Thymus (tissue), 11 donors: ENCODE measurements at regions not wholly inside any gene's neighbourhood (a gene's known extent, or its start where the extent isn't known, plus 50 kb on each side); places are given as distances from the start of the nearest gene placed in this dataset.

Source experiments
- DNase-seq, 9 donors: peaks; one replicate each; pipeline ENCODE4 v3.0.0-alpha.2; 2013; ENCODE audit warnings: low spot score in 9 of 9, low read depth in 6 of 9, missing footprints in 1 of 9
- H3K27ac ChIP-seq, 2 donors: one replicate each; pipeline ENCODE4 v1.5.1; 2013; ENCODE audit warnings: control low read depth in 1 of 2, low read depth in 1 of 2, low read length in 1 of 2, mild to moderate bottlenecking in 1 of 2, moderate library complexity in 1 of 2
- H3K27me3 ChIP-seq, 2 donors: one replicate each; pipeline ENCODE4 v1.5.1; 2013; ENCODE audit warnings: low read length in 1 of 2; ENCODE audit not compliant: control insufficient read depth in 2 of 2, insufficient read depth in 1 of 2
- H3K36me3 ChIP-seq, 2 donors: one replicate each; pipeline ENCODE4 v1.5.1; 2013; ENCODE audit warnings: low read length in 1 of 2, mild to moderate bottlenecking in 1 of 2, moderate library complexity in 1 of 2; ENCODE audit not compliant: control insufficient read depth in 2 of 2, insufficient read depth in 2 of 2
- H3K4me1 ChIP-seq, 2 donors: one replicate each; pipeline ENCODE4 v1.5.1; 2013; ENCODE audit warnings: low read length in 2 of 2; ENCODE audit not compliant: control insufficient read depth in 2 of 2, insufficient read depth in 2 of 2
- H3K4me3 ChIP-seq, 2 donors: one replicate each; pipeline ENCODE4 v1.5.1; 2013; ENCODE audit warnings: low read length in 2 of 2, control low read depth in 1 of 2, mild to moderate bottlenecking in 1 of 2
- H3K9me3 ChIP-seq, 2 donors: one replicate each; pipeline ENCODE4 v1.5.1; 2013; ENCODE audit warnings: low read length in 1 of 2, mild to moderate bottlenecking in 1 of 2; ENCODE audit not compliant: control insufficient read depth in 2 of 2, insufficient read depth in 1 of 2
- WGBS: extraction: QIAGEN DNeasy Blood & Tissue Kit; methylation state at CpG from one replicate; pipeline ENCODE4 v1.1.7; 2013; 5-methylcytosine and 5-hydroxymethylcytosine counted together
- donor health status: healthy.

DNA sequence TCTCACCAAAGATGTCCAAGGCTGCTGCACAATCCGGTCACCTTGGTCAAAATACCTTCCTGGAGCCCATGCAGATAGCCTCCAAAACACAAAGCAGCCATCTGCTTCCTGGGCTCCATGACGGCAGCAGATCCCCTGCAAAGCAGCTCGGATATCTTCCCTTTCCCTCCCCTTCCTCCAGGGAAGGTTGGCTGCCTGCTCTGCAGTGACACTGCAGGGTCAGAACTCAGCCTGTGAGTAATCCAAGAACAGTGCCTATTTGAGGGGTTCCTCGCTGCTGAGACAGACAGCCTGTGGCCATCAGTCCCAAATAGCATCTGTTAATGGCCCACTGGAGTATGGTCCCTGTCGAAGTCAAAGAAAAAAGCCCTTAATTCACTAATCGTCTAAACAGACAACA, 270.8 kb downstream of the PREX1 start:
- H3K9me3 ChIP-seq, result no peaks in the 10 kb centered on the region
- 67% methylated on average over 6 of the region's 6 CpGs for WGBS
- H3K36me3 ChIP-seq, result no peaks in the 10 kb centered on the region
- H3K27ac ChIP-seq, result no peak overlapping the region
- peaks cover 0 to 2% of the 10 kb centered on the region in 2 donors for H3K27me3 ChIP-seq
- DNase-seq, result no peak
- H3K4me3 ChIP-seq, result no peak overlapping the region
- H3K4me1 ChIP-seq, result no peaks in the 10 kb centered on the region

DNA sequence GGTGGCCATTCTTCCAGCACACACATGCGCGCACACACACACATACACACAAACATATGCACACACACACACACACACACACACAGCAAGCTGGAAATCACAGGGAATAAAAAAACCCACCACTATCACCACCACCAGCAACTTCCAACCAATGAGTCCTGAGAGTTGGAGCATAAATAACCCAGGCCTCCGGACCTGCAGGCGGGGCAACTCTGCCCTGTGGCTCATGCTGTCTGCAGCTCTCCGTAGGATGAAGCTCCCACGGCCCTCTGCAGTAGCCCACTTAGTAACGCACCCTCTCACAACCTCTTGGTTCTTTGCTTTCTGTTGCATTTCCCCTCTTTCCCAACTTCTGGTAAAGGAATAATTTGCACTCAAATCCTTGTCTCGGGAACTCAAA, 275.2 kb downstream of the PREX1 start:
- Histone ChIP-seq H3K27ac (no peak overlapping the region), H3K4me1 (no peaks in the 10 kb centered on the region), H3K36me3 (no peaks in the 10 kb centered on the region), H3K9me3 (no peaks in the 10 kb centered on the region), H3K27me3 (peaks cover 0 to 2% of the 10 kb centered on the region in 2 donors), H3K4me3 (no peak overlapping the region)
- 90% methylated on average over 8 of the region's 8 CpGs for WGBS
- DNase-seq, result no peak

DNA sequence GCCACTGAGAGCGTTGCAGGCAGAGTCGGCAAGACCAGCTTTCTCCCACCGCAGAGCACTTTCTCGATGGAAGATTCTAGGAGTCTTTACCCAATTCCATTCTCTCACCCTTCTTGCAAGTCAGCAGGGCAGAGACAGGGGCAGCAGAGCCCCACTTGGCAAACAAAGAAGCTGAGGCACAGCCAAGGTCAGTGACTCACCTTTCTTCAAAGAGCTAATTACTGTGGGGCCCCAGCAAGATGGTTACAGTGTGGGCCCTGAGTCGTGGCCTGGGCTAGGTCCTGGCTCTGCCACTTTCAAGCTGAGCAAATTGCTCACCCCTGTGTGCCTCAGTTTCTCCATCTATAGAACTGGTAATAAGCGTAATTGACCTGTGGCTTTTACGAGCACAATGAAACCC, 277.0 kb downstream of the PREX1 start:
- 87% methylated on average over 7 of the region's 7 CpGs for WGBS
- peaks cover 0 to 2% of the 10 kb centered on the region in 2 donors for H3K27me3 ChIP-seq
- H3K4me1 ChIP-seq, result no peaks in the 10 kb centered on the region
- no peaks in the 10 kb centered on the region for H3K9me3 ChIP-seq
- H3K36me3 ChIP-seq, result no peaks in the 10 kb centered on the region
- DNase-seq, result no peak
- no peak overlapping the region for H3K4me3 ChIP-seq
- H3K27ac ChIP-seq, result no peak overlapping the region

DNA sequence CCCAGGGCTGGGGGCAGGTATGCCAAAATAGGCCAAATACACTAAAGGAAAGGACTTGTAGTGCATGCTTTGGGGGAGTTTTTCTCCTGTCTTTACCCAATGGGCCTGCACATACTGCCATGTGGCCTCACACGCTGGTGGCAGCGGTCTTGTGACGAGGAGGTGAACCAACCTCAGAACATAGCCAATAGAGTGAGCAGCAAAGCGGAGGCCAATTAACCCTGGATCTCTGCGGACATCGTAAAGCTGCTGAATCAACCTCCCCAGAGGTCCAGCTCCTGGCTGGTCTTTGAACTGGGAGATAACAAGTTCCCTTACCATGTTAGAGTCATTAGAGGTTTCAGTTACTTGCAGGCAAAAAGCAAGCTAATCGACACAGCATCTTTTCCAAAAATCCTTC, 280.1 kb downstream of the PREX1 start:
- 97% methylated on average over 7 of the region's 7 CpGs for WGBS
- no peaks in the 10 kb centered on the region for H3K9me3 ChIP-seq
- H3K36me3 ChIP-seq, result no peaks in the 10 kb centered on the region
- H3K4me3 ChIP-seq, result no peak overlapping the region
- no peaks in the 10 kb centered on the region for H3K4me1 ChIP-seq
- no peak for DNase-seq
- no peak overlapping the region for H3K27ac ChIP-seq
- peaks cover 0 to 3% of the 10 kb centered on the region in 2 donors for H3K27me3 ChIP-seq

DNA sequence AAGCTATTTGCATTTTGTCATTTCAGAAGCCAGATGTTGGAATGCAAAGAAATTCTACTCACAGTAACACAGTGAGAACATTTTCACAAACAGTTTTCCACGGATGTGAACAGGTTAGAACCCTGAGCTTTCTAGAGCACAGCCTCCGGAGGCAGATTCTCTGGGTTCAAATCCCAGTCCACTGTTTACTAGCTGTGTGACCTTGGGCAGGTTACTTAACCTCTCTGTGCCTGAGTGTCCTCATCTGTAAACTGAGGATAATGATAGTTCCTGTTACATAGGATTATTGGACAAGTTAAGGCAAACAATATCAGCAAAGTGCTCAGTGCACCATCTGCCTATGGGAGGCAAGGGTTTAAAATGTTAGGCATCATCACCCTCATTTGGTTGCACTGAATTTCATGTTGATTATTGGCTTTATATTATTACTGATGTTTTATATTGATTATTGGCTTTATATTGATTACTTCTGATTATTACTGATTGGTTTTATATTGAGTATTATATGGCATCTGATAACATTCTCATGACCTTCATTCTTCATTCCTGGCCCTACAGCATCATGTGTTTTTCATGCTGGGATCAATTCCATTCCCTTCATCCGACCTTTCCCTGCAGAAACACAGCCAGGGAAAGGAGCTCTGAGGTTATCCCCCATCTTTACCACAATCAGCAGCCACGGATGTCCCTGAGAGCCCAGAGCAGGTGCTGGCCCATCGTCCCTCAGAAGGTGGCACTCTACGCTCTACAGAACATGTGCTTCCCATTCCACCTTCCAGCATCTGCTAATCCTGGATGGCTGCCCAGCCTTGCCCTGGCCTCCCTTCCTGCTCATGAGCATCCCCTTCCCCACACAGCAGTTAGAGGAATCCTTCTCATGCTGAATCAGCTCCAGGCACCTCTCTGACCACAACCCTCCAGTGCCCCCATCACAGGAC, 283.1 kb downstream of the PREX1 start:
- no peak for DNase-seq
- Histone ChIP-seq H3K4me1 (no peaks in the 10 kb centered on the region), H3K27me3 (peaks cover 0 to 3% of the 10 kb centered on the region in 2 donors), H3K27ac (no peak overlapping the region), H3K9me3 (no peaks in the 10 kb centered on the region), H3K4me3 (no peak overlapping the region), H3K36me3 (no peaks in the 10 kb centered on the region)
- WGBS, result 65% methylated on average over 6 of the region's 6 CpGs

DNA sequence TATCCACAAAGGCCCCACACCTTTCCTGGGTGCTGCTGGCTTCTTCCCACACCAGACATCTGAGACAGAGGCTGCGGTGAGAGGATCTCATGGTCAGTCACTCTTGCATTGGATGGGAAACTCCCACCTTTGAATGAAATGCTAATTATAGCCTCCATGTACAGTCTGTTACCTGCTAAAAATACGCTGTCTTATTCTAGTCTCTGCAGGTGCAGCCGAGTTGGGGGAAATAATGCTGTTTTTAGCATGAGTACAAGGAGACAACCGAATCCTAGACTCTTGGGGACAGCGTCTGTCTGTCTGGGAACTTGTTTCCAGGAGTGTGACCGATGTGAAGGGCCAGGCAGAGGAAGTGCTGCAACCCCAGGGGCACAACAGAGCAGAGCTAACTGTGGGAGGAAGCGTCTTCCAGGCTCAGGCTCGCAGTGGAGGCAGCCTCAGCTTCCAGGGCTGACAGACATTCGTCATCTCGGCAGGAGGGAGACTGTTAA, 286.2 kb downstream of the PREX1 start:
- 40% methylated on average over 10 of the region's 10 CpGs for WGBS
- Histone ChIP-seq H3K36me3 (no peaks in the 10 kb centered on the region), H3K4me1 (no peaks in the 10 kb centered on the region), H3K9me3 (no peaks in the 10 kb centered on the region), H3K4me3 (no peak overlapping the region), H3K27ac (no peak overlapping the region), H3K27me3 (peaks cover 0 to 3% of the 10 kb centered on the region in 2 donors)
- DNase-seq, result no peak

DNA sequence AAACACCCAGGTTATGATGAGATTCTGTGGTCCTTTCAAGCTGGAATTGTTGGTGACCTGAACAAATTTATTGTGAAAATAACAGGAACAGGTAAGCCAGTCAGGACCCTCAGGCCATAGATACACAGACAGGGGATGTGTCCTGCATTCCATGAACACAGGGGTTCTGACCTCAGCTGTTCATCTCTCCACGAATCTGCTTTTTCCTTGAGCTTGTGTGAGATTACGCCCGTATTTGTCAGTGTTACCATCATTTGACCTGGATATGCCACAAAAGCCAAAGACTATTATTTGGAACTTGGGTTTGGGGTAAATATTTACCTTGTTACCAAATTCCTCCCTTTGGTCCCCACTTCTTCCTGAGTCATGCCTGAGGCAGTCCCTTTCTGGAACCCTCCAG, 288.9 kb downstream of the PREX1 start:
- Histone ChIP-seq H3K4me3 (no peak overlapping the region), H3K4me1 (no peaks in the 10 kb centered on the region), H3K27me3 (no peaks in the 10 kb centered on the region), H3K9me3 (no peaks in the 10 kb centered on the region), H3K27ac (no peak overlapping the region), H3K36me3 (no peaks in the 10 kb centered on the region)
- DNase-seq, result no peak
- WGBS, result 77% methylated on average over 3 of the region's 3 CpGs

DNA sequence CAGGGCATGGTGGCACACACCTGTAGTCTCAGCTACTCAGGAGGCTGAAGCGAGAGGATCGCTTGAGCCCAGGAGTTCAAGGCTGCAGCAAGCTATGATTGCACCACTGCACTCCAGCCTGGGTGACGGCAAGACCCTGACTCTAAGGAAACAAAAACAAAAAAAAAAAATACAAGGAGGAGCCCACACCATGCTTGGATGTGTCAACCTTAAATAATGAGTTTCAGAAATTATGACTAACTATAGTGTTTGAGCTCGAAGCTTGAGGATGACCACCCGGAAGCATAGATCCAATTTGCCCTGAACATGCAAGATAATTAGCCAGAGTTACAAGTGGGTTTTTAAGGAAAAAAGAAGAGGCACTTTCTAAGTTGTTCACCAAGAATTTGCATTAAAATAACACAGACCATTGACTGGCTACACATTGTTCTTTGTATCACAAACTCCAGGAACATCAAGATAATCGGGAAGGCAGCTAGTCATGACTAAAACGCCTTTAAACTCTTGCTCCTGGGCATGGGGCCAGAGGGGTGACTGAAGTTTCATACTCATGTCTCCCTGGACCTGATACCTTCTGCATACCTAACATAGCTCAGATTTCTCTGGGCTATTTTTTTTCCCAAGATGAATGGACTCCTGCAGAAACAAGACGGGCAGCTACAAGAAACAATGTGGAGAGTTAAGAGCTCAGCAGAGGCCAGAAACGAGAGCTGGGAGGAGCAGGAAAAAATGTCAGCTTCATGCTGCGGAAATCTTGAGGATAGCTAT, 289.6 kb downstream of the PREX1 start:
- Histone ChIP-seq H3K4me3 (no peak overlapping the region), H3K27ac (no peak overlapping the region), H3K27me3 (no peaks in the 10 kb centered on the region), H3K36me3 (no peaks in the 10 kb centered on the region), H3K9me3 (no peaks in the 10 kb centered on the region), H3K4me1 (no peaks in the 10 kb centered on the region)
- no peak for DNase-seq
- 73% methylated on average over 10 of the region's 10 CpGs for WGBS

DNA sequence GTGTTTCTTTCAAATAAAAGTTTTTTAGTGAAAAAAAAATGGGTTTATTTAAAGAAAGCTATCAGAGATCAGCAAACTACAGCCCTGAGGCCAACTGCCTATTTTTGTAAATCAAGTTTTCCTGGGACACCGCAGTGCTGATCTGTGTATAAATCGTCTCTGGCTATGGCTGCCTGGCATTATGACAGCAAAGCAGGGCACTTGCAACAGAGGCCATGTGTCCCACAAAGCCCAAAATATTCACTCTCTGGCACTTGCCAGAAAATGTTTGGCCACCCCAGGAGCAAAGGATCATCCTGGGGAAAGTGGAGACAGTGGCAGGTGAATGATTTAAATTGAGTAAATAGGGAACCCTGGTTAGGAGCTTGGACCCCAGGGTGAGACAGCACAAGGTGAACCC, 291.6 kb downstream of the PREX1 start:
- 92% methylated on average over 2 of the region's 2 CpGs for WGBS
- Histone ChIP-seq H3K36me3 (no peaks in the 10 kb centered on the region), H3K27ac (no peak overlapping the region), H3K4me1 (no peaks in the 10 kb centered on the region), H3K27me3 (no peaks in the 10 kb centered on the region), H3K9me3 (no peaks in the 10 kb centered on the region), H3K4me3 (no peak overlapping the region)
- DNase-seq, result no peak
